Hindlimb muscle (tissue), 1 donor: ENCODE measurements at regions not wholly inside any gene's neighbourhood (a gene's known extent, or its start where the extent isn't known, plus 50 kb on each side); places are given as distances from the start of the nearest gene placed in this dataset.
"Not testable (repeated sequence)": the region's sequence is repeated elsewhere in the genome, so short reads cannot be mapped to it uniquely, and the experiment has no call there.

Experiments used
- DNase-seq: peaks from one replicate; pipeline ENCODE4 v3.0.0-alpha.2; 2013

DNA sequence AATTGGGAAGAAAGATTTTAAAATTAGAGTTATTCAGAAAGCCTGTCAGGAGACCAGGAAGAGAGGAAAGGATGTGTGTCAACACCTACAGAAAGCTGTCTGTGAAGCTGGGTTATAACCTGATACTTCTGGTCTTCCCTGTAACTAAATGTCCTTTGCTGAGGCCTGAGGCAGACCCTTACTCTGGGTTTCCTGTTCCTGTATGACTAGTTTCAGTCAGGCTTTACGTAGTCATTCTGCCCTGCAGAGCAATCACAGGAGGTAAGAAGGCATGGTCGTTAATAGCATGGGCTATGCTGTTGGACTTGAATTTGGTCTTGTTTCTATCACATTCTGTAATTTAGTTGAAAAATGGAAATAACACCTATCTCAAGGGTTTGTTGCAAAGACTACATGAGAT is 110.5 kb upstream of the IGFBP7 start:
- DNase-seq = no peak

DNA sequence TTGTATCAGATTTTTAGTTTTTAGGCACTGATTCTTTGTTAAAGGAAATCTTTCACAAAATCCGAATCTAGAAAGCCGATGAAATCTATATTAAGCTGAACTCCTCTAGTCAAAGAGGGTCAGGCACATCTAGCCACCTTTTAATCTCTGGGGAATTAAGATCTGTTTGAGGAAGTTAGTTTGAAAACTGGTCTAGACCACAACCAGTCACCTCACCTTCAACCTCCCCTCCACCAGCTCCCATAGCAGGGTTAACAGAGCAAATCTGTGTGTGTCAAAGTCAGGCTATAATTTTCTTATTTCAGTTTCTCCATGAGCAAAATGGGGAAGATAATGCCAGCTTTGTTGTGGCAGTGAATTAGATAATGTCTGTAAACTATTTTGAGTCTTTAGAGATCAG is 110.0 kb upstream of the IGFBP7 start:
- no peak for DNase-seq

DNA sequence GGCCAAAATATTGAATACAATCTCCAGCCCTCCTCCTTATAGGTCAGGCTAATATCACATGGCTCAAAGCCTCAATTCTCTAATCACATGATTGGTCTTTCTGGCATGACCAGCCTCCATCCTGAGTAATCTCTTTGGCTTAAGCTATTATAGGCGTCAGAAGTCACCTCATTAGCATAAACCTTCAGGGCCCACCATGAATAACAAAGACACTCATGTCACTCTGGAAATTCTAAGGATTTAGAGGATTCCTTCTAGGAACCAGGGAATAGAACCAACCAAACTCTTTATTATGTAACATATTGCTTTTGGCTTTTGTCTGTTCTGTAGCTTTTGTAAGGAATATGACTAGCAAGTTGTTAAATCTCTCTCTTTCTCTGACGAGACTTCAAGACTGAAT is 109.2 kb upstream of the IGFBP7 start:
- DNase-seq = no peak

DNA sequence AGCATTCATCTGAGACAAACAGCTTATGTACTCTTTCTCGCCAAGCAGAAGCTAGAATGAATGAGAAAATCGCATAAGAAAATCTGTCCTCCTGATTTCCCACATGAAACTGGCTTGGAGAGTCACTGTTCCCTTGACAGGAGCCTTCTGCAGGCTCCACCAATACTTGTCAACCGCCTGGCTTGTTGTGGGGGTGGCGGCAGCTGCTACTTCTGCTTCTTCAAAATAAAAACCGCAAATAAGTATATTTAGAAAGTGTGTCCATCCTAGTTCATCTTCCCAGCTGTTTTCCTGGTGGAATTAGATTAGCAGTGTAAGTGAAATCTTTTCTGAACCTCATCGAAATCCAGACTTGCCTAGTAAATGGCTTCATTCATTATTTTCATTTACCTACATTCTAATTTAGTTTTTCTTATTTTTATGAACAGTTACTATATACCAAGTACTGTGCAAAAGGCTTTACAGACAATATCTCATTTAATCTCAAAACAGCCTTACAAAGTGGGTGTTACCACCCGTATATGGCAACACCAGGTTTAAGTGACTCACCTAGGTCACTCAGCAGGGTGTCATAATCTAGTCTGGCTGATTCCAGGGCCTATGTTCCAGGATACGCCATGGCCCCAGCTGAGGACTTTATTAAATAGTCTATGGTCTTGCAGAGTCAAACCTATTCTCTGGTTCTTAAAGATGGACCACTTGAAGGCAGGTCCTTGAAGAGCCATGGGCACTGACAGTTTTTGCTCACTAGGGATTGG is 104.6 kb upstream of the IGFBP7 start:
- peak; percentile 37 for DNase-seq

DNA sequence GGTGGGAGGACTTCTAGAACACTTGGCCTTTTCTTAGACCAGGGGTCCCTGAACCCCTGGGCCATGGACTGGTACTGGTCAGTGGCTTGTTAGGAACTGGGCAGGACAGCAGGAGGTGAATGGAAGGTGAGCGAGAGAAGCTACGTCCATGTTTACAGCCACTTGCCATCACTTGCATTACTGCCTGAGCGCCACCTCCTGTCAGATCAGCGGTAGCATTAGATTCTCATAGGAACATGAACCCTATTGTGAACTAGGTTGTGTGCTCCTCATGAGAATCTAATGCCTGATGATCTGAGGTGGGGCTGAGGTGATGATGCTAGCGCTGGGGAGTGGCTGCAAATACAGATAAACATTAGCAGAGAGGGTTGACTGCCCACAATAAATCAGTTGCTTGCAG is 100.9 kb upstream of the IGFBP7 start:
- no peak for DNase-seq

DNA sequence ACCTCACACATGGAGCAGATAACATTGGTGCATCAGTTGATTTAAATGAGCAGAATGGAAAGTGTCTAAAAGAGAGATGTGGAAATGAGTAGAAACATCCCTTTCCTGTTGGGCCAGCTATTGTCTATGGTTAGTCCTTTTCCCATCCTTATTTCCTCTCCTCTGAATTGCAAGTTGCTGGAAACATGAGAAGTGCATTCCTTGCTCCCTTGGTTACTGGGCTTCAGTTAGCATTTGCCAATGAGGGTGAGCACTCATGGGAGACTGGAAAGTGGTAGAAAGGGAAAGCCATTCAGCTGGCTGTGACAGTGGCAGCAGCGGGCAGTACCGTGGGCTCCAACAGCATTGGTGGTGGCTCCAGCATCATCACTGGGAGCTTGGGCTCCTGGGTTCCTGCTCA is 96.0 kb upstream of the IGFBP7 start:
- DNase-seq = no peak

DNA sequence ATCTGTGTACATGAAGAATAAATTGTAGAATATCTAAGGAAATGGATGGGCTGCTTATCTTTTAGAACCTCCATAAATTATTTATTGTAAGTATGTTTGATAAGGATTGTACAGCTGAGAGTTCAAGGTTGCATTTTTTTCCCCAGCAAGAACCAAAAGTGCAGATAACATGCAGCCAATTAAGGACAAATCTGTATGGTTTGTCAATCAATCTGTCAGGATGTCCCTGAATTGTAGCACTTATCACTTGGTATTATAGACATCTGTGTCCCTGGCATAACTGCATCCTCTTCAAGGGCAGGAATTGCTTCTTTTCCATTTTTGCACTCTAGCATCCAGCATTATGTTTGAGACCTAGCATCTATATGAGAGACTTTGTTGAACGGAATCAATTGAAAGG is 95.4 kb upstream of the IGFBP7 start:
- DNase-seq = no peak

DNA sequence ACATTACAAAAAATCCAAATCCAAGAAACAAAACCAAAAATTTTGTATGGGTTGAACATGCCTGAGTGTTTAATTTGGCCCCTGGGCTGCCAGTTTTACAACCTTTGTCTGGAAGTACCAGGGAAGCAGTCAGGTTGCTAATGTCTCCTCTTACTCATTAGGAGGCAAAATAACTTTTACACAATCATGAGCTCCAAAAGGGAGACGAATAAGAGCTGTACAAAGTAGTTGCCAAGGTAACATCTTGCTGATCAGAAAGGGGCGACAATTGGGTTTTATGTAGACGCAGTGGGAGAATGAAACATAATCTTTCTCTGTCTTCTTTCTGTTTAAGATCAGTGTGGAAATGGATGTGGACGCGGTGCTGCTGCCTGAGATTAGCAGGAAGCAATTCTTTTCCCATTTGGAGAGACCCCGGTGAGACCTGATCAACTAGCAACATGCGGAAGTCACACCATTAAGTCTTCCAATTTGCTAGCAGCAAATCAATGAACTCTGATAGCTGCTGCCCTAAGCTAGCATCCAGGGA is 90.7 kb upstream of the IGFBP7 start:
- DNase-seq = no peak

DNA sequence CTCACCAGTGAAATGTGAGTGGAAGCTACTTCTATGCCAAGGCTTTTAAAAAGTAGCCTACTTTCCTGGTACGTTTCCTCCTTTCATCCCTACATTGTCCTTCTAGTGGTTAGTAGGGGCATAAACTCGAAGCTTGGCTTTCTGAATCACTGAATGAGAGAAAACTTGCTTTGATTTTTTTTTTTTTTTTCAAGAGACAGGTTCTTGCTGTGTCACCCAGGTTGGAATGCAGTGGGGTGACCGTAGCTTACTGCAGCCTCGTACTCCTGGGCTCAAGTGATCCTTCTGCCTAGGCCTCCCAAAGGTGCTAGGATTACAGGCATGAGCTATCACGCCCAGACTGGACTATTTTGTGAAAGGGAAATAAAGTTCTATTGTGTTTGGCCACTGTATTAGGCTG is 89.1 kb upstream of the IGFBP7 start:
- no peak for DNase-seq

DNA sequence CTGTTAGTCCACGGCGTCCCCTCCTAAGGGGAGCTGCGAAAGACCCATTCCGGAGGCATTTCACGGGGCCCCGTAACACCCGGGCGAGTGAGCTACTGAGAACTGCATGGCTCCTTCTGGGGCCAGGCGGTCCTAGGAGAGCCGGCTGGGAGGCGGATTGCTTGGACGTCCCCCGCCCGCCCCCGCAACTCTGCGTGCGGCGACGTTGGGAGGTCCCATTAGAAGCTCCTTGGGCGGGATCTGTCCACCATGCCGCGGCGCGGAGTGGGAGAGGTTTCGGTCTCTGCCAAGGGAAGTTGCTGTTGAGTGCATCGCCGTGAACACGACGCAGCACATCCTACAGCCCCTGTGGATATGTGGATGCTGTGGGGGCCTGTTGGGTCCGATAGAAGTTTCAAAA is 85.4 kb upstream of the IGFBP7 start:
- DNase-seq = no peak

DNA sequence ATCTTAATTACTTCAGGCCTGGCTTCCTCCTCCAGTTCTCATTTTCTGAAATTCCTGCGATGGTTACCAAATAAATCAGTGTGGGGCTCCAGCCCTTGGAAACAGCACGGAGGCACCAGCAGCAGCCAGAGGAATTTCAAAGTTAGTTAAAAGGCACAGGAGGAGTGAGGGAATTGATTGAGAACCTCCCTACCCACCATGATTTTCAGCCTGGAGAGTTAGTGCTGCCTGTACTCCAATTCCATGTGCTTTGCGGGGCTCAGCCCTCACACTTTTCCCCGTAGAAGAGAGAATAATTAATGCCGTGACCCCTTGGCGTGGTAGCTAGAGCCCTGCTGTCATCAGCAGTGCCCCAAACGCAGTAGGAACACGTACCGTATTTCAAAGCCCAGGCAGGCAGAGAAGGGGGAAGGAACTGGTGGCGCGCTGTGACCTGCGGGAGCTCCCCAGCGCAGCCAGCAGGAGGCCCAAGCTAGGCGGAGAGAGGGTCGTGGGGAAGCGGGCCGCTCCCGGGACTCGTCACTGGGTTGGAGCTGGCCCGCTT is 84.0 kb upstream of the IGFBP7 start:
- no peak for DNase-seq

DNA sequence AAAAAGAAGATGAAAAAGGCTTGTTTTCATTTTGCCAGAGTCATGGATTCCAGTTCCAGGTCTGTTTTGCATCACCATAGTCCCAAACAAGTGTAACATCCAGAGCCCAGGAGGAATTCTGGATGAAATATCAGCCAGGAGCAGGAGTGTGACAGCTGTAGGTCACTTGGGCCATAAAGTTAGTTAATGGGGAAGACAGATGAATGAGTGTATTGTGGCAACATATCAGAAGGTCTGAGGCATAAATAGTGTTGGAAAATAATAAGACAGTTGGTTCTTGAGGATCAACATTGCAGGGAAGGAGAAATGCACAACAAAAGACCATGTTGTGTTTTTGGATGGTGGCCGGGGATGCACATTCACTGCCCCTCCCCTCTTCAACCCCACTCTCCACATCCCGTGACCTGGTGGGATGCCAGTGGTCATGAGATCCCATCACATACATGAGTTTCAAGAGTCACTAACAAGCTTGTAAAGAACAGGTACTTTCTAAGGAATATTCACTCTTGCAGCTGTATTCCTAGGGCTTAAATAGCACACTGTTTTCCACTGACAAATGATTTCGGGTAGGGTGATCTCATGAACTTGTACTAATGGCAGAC is 83.1 kb upstream of the IGFBP7 start:
- no peak for DNase-seq

DNA sequence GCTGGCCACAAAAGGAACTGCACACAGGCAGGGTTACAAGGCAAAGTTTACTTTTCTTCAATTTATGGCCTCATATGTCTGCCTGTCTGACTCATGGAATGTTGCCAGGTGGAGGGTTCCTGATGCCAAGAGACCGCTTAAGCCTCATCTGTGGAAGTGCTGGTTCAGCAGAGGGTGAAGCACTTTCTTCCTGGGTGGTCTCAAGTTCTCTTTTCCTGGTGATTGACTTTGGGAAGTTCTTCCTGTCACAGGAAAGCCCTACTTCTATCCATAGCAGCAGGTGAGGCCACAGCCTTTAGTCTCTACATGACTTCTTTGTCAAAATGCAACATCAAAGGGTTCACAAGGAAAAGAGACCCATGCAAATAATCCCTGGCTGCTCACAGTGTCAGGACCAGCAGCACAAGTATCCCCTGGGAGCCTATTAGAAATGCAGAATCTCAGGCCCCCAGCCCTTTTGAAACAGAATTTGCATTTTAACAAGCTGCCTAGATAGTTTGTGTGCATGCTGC is 81.4 kb upstream of the IGFBP7 start:
- DNase-seq = no peak

DNA sequence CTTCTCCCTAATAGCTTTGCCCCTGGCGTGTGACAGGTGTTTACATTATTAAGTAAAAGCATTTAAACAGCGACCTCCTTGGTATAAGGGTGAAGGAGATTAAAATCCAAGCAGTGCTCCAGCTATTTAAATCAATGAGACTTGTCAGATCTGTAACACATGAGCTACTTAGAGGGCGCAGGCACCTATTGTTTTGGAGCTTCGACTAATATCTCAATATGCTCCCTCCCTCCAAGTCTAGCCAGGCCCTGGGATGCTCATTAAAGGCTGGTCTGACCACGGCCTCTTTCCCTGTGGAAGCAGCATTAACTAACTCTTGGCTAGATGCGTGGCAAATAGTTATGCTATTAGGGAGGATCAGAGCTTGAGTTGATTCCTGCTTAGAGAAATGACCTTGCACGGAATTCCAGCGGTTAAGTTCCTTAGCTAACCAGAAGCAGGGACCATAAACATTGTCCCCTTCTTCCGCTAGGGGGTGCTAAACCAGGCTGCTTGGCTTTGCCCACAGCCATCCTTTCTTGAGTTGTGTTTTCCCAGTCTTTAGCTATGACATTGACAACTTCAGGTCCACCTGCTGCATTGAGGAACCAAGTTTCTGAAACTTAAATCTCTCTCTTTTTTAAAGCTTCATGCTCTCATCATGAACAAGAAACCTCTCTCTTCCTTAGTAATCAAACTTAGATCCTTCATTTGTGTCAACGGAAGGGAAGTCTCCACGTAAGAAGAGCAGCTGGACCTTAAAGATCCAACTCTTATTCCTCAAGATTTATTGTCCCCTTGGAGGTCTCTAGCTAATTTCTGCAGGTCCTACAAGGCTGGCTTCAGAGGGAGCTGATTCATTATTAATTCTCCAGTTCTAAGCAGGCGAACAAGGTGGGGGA is 80.7 kb upstream of the IGFBP7 start:
- no peak for DNase-seq

DNA sequence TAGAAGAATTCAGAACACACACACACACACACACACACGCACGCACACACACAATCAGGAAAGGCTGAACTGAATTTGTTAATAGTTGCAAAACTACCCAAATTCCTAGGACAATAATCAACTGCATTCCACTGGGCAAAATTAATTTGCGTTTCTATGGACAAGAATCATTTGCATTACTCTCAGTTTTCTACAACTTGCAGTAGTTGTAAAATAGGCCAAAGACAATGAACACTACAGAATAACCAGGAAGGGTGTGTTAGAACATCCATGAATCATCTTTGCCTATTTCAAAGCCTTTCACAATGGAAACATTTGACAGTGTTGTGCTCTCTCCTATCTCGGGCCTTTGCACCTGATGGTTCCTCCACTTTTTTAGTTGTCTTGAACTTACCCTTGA is 77.1 kb upstream of the IGFBP7 start:
- no peak for DNase-seq

DNA sequence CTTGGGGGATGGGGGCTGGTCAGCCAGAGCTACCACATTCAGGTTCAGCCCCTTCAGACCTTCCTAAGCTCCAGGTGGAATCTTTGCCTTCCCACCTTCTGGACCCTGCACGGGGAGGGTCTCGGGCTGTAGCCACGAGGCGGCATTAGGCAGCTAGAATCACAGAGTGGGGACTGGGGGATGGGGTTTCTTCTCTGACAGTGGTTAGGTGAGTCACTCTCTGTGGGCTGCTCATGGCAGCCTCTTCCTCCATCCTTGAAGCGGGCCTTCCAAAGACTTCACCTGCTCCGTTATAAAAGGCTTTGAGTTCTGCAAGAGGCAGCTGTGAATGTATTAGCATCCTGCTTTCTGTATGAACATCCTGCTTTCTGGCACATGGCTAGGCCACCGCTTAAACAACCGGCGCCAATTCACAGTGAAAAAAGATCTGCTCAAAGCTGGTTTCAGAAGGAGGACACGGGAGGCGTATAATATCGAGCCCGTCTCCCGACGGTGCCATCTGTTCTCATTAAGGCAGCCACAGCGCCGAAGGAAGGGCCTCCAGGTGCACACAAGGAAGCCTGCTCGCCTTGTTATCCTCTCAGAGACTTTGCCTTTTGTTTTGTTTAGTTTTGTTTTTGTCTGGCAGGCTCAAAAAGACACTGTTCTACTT is 74.3 kb upstream of the IGFBP7 start:
- no peak for DNase-seq

DNA sequence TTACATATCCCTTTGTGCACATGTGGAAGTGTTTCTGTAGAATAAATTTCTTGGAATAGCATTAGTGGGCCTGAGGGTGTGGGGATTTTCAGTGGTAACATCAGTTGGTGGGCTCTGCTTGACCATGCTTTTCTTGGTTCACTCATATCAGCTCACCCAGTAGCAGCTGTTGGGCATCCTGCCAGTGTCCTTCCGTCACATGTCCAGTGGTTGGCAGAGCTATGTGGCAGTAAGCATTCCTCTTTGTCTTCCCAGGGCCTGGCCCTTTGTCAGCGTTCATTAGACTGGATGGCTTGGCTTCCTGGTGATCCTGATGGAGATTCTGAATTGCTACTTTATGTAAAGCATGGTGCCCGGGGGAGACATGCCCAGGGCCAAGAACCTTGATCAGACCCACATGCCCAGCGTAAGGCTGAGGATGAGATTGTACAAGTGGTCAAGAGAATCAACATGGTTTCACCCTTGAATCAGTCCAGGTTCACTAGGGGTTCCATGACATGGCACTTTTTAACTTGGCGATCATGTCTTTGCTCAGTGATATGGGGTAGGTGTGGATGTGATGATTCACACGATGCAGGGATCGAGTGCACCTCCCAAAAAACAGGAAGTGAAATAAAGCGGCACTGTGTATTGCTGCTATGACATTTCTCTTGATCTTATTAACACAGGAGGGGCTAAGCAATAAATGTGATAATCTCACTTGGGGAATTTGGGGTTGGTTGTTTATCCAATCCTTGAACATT is 72.1 kb upstream of the IGFBP7 start:
- DNase-seq = peak; percentile 40

DNA sequence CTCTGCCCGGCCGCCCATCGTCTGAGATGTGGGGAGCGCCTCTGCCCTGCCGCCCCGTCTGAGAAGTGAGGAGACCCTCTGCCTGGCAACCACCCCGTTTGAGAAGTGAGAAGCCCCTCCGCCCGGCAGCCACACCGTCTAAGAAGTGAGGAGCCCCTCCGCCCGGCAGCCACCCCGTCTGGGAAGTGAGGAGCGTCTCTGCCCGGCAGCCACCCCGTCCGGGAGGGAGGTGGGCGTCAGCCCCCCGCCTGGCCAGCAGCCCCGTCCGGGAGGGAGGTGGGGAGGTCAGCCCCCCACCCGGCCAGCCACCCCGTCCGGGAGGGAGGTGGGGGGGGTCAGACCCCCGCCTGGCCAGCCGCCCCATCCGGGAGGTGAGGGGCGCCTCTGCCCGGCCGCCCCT is 63.0 kb upstream of the IGFBP7 start:
- DNase-seq = not testable (repeated sequence)

DNA sequence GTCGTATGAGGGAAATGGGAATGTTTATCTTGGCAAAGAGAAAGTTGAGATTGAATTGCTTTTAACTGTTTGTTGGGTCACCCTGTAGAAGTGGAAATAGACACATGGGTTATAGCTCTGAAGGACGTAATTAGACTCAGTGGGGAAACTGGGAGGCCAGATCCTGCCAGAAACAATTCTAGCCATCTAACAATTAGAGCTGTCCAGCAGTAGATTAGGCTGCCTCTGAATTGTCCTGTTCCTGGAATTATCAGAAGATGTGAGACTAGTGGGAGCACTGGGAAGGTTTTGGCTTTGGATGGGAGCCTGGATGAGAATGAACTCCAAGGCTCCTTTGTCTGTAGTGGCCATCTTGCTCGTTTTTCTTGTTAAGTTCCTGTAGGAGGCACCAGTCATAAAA is 61.9 kb upstream of the IGFBP7 start:
- no peak for DNase-seq

DNA sequence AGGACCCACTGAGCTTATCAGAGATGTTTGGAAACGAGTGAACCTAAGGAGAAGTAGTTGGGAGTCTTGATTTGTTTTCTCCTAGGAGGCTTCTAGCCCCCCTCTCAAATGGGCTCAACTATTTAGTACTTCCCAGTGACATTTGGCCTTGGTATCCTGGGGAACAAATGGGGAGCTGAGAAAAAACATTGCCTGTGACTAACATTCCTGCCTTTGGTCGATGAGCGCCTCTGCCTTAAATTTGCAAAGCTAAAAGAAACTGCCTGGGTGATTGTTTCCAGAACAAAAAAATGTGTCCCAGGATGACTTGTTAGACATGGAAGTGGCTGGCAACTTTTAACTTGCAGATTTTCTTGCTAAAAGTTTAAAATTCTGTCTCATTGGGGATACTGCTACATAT is 58.8 kb upstream of the IGFBP7 start:
- DNase-seq = no peak
